PC-9 (cell line): ENCODE measurements at regions not wholly inside any gene's neighbourhood (a gene's known extent, or its start where the extent isn't known, plus 50 kb on each side); places are given as distances from the start of the nearest gene placed in this dataset.

ENCODE experiments used
- CTCF ChIP-seq: fragments of 200-600 bp; sonication (generic); conservative IDR thresholded peaks from 2 replicates; pipeline ENCODE4 v1.6.1; 2017; ENCODE audit warnings: mixed run types, antibody characterized with exemption, mild to moderate bottlenecking, moderate library complexity
- EZH2 ChIP-seq: fragments of 200-600 bp; sonication (generic); IDR thresholded peaks from 2 replicates; pipeline ENCODE4 v1.8.0; 2017; ENCODE audit warnings: antibody characterized with exemption, low read depth

GRCh38 chr12:13337791-13338190 lies 141.3 kb downstream of the EMP1 start:
- no peak for TF ChIP-seq EZH2
- no peak for TF ChIP-seq CTCF
